Frontal cortex (tissue), 3 donors: ENCODE measurements at regions not wholly inside any gene's neighbourhood (a gene's known extent, or its start where the extent isn't known, plus 50 kb on each side); places are given as distances from the start of the nearest gene placed in this dataset.

Experiments
- DNase-seq, 2 donors: peaks; one replicate each; pipeline ENCODE4 v3.0.0; 2012; ENCODE audit warnings: low spot score in 2 of 2
- FAIRE-seq: peaks from 2 replicates; lab custom pipeline; 2012; peaks lifted over from hg19 to GRCh38; lab: Jason Lieb, UNC
- donor health status: control.
- donor health status: control.
- donor health status: control.

DNA sequence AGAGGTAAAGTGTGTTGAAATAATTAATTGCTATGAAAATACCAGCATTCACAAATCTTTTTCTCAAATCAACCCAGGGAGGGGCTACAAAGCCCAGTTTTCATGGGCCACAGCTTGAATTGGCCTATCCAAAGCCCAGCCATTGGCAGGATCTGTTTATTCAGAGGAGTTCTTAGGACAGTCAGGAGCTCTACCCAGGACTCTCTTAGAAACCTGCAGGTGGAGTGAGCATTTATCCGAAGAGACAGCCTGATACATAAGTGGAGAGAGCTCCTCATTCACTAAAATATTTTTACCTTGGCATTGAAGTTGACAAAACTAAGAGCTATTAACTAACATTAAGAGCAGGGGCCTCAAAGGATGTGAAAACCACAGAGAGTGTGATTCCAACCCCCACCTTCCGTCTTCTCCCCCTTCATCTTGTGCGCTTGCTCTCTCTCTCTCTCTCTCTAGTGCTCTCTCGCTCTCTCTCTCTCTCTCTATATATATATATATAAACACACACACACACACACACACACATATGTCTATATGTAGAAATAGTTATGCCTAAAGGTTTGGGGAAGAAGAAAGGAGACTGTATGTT lies 315.5 kb downstream of the SNAPC1 start:
- no peak for FAIRE-seq

DNA sequence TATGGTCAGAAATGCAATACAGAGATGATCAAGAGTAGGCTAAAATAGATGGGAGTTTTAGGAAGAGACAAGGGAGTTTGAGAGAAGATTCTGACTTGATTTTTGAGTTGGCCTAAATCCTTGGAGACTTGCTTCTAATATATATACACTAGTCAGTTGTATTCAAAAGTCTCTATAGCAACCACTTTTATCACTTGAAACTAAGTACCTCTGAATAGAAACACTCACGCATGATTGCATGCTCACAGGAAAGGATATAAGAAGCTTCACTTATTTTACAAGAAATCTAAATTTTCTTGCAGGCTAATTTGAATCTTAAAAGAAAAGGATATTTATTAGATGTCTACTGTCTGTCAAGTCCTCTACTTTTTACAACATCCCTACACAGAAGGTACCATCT lies 316.8 kb downstream of the SNAPC1 start:
- DNase-seq: no peak
- no peak for FAIRE-seq

More for the DNA sequence above, 315.5 kb downstream of the SNAPC1 start:
- no peak for DNase-seq

DNA sequence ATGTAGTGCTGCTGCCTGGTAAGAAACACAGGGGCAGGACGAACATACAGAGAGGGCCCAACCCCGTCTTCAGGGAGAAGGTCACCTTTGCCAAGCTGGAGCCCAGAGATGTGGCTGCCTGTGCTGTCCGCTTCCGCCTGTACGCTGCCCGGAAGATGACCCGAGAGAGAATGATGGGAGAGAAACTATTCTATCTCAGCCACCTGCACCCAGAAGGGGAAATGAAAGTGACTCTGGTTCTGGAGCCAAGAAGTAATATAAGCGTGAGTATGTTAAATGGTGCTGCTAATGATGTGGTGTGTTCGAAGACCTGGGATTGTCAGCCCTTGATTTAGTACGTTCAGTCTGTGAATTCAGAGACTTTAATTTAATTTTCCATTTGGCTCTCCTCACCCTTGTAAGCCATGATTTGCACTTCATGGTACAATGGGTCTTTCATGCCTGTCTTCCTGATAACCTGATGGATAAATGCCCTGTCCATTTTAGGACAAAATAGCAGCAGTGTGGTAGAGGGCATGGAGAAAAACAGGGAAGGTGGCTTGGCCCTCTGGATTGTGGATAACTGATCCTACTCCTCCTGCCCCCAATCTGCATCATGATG lies 318.9 kb downstream of the SNAPC1 start:
- DNase-seq (no peak), FAIRE-seq (no peak)

DNA sequence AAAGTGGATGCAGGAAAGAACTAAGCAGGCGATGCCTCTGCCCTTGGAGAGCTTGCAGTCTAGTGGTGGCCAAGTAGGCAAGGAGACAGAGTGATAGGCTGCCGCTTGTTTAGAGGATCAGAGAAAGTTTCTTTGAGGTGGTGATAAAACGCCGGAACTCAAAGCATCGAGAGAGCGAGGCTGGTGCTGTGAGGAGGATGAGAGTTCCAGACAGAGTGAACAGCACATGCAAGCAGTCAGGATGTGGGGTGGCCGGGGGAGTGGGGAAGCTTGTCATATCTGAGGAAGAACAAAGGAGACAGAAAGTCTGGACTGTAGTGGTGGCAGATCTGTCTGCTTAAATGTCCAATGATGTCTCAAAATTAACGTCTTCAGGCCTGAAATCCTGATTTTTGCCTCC lies 319.7 kb downstream of the SNAPC1 start:
- DNase-seq (no peak), FAIRE-seq (no peak)

GRCh38 chr14:62082779-62083178 lies 320.6 kb downstream of the SNAPC1 start:
- no peak for FAIRE-seq
- DNase-seq: no peak

- peak in 1 of 2 donors; percentile 12 for DNase-seq
These were observed 321.8 kb downstream of the SNAPC1 start for GRCh38 chr14:62084020-62084419.

DNA sequence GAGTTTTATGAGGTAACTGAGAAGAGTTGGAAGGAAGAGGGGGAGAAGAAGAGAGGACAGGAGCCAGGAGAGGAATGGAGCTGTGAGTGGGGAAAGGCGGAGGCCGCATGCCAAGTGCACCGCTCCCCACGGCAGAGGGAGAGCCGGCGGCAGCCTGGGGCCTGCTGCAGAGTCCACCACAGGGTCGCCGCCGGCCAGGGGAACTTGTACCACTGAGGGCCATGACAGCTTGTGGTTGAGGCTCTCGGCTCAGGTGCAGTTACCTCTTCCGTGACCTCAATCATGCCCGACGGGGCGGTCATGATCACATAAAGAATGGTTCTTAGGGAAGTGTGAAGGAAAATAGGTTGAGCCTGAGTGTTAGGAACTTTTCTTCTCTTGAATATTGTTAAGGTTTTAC lies 325.0 kb downstream of the SNAPC1 start:
- FAIRE-seq (no peak), DNase-seq (no peak)

More at GRCh38 chr14:62084020-62084419, 321.8 kb downstream of the SNAPC1 start:
- no peak for FAIRE-seq

GRCh38 chr14:62093736-62094135 lies 331.5 kb downstream of the SNAPC1 start:
- DNase-seq: no peak
- no peak for FAIRE-seq

DNA sequence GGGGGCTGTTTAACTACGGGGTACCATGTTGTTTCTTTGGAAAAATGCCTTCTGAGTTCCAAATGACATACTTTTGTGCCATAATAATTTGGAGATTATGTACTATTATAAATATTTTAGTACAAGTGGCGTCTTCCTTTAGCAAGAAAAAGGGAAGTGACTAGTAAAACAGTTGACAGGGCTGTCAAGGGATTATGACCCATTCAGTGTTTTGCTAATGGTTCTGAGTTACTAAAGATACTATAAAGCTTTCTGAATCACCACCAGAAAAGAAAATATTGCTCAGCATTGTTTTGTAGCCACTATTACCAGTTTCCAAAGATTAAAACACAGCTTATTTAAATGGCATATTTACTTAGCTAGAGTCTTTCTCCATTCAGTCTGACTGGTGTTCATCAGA lies 334.9 kb downstream of the SNAPC1 start:
- DNase-seq: no peak
- FAIRE-seq: no peak

- DNase-seq (no peak), FAIRE-seq (no peak)
These were observed 335.6 kb downstream of the SNAPC1 start for GRCh38 chr14:62097824-62098223.

DNA sequence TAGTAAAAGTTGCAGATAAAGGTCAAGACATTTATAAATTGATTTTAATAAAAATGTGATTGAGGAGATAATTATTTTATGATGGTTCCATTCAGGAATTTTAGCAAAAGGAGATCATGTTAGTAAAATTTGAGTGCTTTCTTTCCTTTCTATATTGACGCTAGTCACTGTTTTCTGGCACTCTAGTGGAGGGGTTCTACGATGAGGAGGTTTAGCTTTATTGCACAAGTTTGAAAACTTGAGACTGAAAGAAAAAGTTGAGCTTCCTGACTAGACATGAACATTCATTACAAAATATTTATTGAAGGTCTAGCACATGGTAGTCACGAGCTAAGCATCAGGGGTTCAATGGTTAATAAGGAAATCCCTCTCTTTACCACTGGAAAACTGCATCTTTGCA lies 336.1 kb downstream of the SNAPC1 start:
- FAIRE-seq (no peak), DNase-seq (no peak)

DNA sequence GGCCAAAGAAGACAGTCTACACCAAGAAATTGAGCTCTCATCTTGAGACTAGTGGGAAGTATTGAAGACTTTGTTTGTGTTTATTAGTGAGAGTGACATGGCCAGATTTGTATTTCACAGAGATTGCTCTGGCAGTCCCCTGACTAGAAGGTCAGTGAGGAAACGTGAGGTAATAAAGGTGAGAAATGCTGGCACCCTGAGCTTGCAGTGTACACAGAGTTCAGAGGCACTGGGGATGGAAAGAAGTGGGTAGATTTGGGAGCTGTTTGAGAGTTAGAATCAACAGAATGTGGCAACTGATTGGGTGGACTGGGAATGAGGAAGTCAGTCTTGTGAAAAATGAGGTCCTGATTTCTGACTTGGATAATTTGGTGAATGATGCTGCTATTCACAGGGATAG lies 336.9 kb downstream of the SNAPC1 start:
- FAIRE-seq: no peak

GRCh38 chr14:62101189-62101588 lies 339.0 kb downstream of the SNAPC1 start:
- no peak for DNase-seq
- FAIRE-seq: no peak

More for the DNA sequence above, 336.9 kb downstream of the SNAPC1 start:
- DNase-seq: no peak

- FAIRE-seq (no peak), DNase-seq (no peak)
These were observed 339.6 kb downstream of the SNAPC1 start for GRCh38 chr14:62101673-62102348.

DNA sequence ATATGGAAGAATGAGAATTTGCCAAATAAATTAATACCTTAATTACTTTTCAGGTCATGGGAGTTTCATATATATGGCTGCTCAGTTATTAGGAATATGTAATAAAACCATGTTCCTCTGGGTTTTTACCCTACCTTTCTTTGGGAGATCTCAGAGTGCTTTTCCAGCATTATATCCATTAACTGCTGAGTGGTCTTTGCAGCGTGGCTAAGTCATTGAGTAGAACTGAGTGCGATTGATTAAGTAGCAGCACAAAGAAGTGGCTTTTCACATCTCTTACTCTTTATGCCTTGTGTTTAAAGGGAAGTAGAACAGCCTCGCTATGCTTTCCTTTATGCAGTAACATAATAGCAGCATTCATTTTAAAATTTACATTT lies 340.1 kb downstream of the SNAPC1 start:
- no peak for DNase-seq
- FAIRE-seq: no peak

DNA sequence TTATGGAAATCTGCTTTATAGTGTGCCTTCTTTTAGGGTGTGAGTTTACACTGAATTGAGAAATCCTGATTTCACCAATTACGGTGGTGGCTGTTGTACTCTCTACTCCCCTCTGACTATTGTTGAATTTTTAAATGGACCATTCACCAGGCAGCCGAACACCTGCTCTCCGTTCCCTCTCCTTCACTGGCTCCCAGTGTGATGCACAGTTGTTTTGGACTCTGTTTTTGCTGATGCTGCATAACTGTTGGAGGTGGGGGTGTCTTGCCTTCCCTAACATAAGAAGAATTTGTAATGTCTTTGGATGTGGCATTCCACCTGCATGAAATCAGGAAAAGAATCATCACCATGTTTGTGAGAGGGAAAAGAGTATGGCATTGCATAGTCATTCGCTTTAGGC lies 341.2 kb downstream of the SNAPC1 start:
- FAIRE-seq: no peak
- DNase-seq: no peak

DNA sequence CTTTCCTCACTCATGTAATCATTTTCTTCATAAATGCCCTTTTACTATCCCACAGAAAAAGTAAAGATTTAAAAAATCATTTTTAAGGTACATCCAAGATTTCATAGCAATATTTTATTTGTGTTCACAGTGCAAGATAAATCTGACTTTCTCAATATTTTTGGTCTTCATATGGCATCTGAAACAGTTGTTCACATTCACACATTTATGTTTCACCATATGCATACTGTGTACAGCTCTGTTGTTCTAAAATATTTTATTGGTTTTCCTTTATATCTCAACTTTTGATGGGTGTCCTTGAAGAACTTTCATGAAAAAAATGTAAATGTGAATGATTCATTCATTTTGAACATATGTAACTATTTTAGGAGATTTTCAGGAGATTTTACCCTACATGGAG lies 348.7 kb downstream of the SNAPC1 start:
- no peak for FAIRE-seq
- DNase-seq: no peak

DNA sequence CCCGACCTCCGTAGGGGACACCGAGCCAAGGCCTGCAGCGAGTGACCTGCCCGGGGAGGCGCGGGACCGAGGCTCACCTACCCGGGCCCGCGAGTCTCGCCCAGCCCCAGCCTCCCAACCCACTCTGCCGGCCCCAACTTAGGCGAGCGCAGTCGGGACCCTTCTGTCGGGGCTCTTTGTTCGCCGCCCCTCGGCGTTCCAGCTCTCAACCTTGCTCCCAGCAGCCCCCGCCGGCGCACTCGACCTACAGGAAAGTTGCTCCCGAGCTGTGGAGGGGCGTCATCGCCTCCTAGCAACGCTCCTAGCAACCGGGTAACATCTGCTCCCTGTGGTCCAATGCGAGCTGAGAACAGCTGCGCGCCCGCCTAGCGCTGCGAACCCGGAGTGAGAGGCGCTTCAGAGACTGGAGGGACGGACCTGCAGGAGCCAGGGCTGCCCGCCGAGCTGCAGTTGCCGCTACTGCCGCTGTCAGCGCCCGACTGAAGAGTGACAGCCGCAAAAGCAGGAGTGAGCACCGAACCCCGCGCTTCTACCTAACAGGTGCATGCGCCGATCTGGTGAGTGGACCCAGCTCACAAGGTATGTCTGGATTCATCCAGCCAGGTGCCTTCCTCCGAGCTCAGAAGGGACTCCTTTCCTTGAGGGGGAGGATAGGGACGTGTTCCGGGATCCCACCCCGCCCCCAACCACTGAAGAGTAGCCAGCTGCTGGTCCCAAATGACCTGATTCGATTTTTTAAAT lies 355.0 kb downstream of the SNAPC1 start:
- peak; percentile 43 to 65 for DNase-seq
- FAIRE-seq: no peak

GRCh38 chr14:62117751-62118105 lies 355.5 kb downstream of the SNAPC1 start:
- DNase-seq (no peak), FAIRE-seq (no peak)

DNA sequence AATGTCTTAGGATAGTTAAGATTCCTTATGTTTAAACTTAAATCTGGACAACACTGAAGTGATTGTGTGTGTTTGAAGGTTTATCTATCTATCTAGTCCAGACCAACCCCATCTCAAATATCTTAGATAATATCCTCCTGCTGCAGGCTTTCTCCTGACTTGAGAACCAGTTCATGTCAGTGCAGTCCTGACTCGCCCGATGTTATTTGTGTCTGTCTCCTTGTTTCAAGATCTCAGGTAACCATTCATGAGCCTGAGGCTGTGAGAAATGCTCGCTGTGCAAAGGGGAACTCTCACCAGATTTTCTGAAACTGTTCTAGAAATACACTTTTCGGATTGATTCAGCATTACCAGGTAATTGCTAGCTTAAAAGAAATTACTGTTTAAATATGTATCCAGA lies 356.2 kb downstream of the SNAPC1 start:
- FAIRE-seq: no peak
- DNase-seq: no peak

DNA sequence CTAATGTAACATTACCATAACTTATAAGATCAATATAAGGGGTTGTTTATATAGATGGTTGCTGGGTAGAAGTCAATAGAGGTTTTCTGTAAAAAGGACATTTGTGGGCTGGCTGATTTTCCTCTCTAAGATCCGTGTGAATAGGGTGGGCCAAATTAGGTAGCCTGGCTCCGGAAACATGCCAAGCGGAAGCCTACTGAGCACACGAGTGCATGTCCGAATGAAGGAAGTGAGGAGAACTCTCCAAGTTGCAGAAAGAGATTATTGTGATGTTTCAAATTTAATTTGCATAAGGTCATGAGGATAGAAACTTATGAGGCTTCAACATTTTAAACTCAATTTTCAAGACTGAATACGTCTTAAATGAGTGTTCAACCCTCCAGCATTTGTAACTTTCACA lies 356.7 kb downstream of the SNAPC1 start:
- FAIRE-seq: no peak

More for the DNA sequence above, 356.7 kb downstream of the SNAPC1 start:
- DNase-seq: no peak
